Common myeloid progenitor, CD34-positive (primary cell): ENCODE measurements at regions not wholly inside any gene's neighbourhood (a gene's known extent, or its start where the extent isn't known, plus 50 kb on each side); places are given as distances from the start of the nearest gene placed in this dataset.

ENCODE experiments used
- CTCF ChIA-PET: fragments of 350-600 bp; sonication (Branson Sonifier 250); formaldehyde crosslinking; loops from one replicate; lab custom pipeline; 2021; ENCODE audit warnings: antibody characterized with exemption; lab: Charles Lee
- POLR2A ChIA-PET: fragments of 350-600 bp; sonication (Branson Sonifier 250); formaldehyde crosslinking; loops from one replicate; lab custom pipeline; 2021; ENCODE audit warnings: antibody characterized with exemption; lab: Charles Lee
- DNase-seq, 3 donors: peaks; one replicate each; pipeline versions ENCODE4 v3.0.0 to v3.0.0-alpha.2; 2013
- H3K27ac ChIP-seq, 2 experiments: 1 replicate in 1 of 2; 2 replicates in 1 of 2; pipeline ENCODE4 v1.7.0; 2013; ENCODE audit warnings: inconsistent platforms in 2 of 2, low read length in 2 of 2, mild to moderate bottlenecking in 2 of 2, low read depth in 1 of 2, moderate library complexity in 1 of 2; ENCODE audit not compliant: severe bottlenecking in 2 of 2, insufficient read depth in 1 of 2, poor library complexity in 1 of 2
- H3K27me3 ChIP-seq, 5 experiments: replicated peaks in 2 of 5; 1 replicate in 3 of 5; 2 replicates in 2 of 5; pipeline versions ENCODE4 v1.6.1 to v1.7.0; 2013; ENCODE audit warnings: low read length in 4 of 5, mild to moderate bottlenecking in 2 of 5, moderate library complexity in 2 of 5, inconsistent platforms in 1 of 5; ENCODE audit not compliant: insufficient read depth in 5 of 5, control insufficient read depth in 4 of 5
- H3K36me3 ChIP-seq, 4 experiments: 1 replicate in 2 of 4; 2 replicates in 2 of 4; pipeline versions ENCODE4 v1.6.1 to v1.7.0; 2013; ENCODE audit warnings: low read length in 3 of 4, control low read depth in 1 of 4, mild to moderate bottlenecking in 1 of 4; ENCODE audit not compliant: control insufficient read depth in 4 of 4, insufficient read depth in 4 of 4
- H3K4me1 ChIP-seq, 4 experiments: 1 replicate in 3 of 4; 2 replicates in 1 of 4; pipeline versions ENCODE4 v1.6.1 to v1.7.1; 2013; ENCODE audit warnings: low read length in 3 of 4, mild to moderate bottlenecking in 3 of 4, control low read depth in 1 of 4, inconsistent platforms in 1 of 4, moderate library complexity in 1 of 4; ENCODE audit not compliant: control insufficient read depth in 4 of 4, insufficient read depth in 4 of 4; ENCODE audit errors: control extremely low read depth in 1 of 4
- H3K4me3 ChIP-seq, 7 experiments: 1 replicate in 4 of 7; 2 replicates in 3 of 7; pipeline versions ENCODE4 v1.5.1 to v1.7.0; 2013; ENCODE audit warnings: mild to moderate bottlenecking in 7 of 7, low read length in 6 of 7, moderate library complexity in 6 of 7, inconsistent platforms in 2 of 7, low read depth in 2 of 7, control low read depth in 1 of 7; ENCODE audit not compliant: insufficient read depth in 4 of 7, control insufficient read depth in 1 of 7; ENCODE audit errors: extremely low read depth in 1 of 7
- H3K9me3 ChIP-seq, 5 experiments: 1 replicate in 4 of 5; 2 replicates in 1 of 5; pipeline versions ENCODE4 v1.6.1 to v1.7.1; 2013; ENCODE audit warnings: low read length in 4 of 5, mild to moderate bottlenecking in 2 of 5, inconsistent platforms in 1 of 5, low read depth in 1 of 5, moderate library complexity in 1 of 5; ENCODE audit not compliant: control insufficient read depth in 4 of 5, insufficient read depth in 2 of 5; ENCODE audit errors: control extremely low read depth in 1 of 5
- WGBS: methylation state at CpG from one replicate; pipeline ENCODE4 v1.1.5; 2013; ENCODE audit not compliant: insufficient coverage; 5-methylcytosine and 5-hydroxymethylcytosine counted together

DNA sequence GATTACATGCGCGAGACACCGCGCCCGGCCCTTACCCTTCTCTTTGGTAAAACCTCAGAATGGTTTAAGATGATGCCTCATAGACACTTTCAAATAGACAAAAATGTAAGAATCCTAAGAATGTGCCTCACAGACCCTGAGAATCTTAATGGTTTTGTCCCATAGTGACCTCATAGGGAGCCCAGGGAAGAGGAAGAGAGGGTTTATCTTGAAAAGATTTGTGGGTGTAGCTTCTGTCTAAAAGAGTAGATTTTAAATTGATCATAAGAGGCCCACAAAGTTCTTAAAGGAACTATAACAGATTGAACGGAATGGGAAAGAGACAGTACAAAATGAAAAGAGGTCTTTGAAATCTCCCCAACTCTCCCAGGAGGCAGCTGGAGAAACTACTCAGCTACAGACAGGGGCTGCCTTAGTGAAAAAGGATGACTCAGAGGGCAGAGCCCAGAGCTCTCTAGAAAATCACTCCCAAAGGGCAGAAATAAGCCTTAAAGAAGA is 220.6 kb downstream of the ADRA2A start:
- H3K9me3 ChIP-seq, result peaks cover 0 to 2% (median 0%) of the 10 kb centered on the region in 5 experiments
- WGBS, result 83% methylated on average over 1 of the region's 6 CpGs

DNA sequence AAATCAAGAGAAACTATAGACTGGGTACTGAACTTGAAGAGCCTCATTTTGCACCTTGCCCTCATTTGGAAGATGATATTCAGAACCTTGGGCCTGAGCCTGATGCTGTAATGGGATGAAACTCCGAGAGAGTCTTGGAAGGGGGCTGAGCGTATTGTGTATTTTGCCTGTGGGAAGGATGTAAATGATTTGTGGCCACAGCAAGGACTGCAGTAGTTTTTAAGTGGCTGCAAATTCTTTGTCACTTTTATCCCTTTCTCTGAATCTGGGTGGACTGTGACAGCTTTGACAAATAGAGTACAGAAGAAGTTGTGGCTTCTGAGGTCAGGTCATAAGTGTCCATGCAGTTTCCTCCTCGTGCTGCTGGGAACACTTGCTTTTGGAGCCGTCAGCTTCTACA is 221.2 kb downstream of the ADRA2A start:
- Histone ChIP-seq H3K9me3 (peaks cover 0 to 2% (median 0%) of the 10 kb centered on the region in 5 experiments), H3K4me3 (no peak overlapping the region), H3K27ac (no peak overlapping the region), H3K36me3 (no peaks in the 10 kb centered on the region), H3K4me1 (peaks cover 0 to 7% (median 2%) of the 10 kb centered on the region in 4 experiments), H3K27me3 (peaks cover 0 to 11% (median 3%) of the 10 kb centered on the region in 5 experiments)
- ChIA-PET CTCF (no interaction called here), POLR2A (no interaction called here)
- WGBS, result 0% methylated on average over 2 of the region's 4 CpGs
- peak in 2 of 3 donors; percentile 23 to 40 for DNase-seq

More for the DNA sequence above, 220.6 kb downstream of the ADRA2A start:
- ChIA-PET CTCF (no interaction called here), POLR2A (no interaction called here)
- Histone ChIP-seq H3K36me3 (no peaks in the 10 kb centered on the region), H3K4me3 (no peak overlapping the region), H3K27ac (no peak overlapping the region), H3K4me1 (peaks cover 0 to 7% (median 2%) of the 10 kb centered on the region in 4 experiments), H3K27me3 (peaks cover 0 to 11% (median 3%) of the 10 kb centered on the region in 5 experiments)
- DNase-seq, result no peak

DNA sequence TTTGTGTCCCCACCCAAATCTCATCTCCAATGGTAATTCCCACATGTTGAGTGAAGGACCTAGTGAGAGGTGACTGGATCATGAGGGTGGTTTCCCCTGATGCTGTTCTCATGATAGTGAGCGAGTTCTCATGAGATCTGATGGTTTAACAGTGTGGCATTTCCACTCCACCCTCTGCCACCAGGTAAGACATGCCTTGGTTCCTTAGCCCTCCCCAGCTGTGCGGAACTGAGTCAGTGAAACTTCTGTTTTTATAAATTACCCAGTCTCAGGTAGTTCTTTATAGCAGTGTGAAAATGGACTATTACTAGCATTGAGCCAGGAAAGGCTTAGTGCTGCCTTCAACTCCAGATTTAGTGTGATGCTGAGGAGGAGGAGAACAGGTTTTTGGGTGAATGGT is 222.2 kb downstream of the ADRA2A start:
- CTCF ChIA-PET, result no interaction called here
- no peak for DNase-seq
- Histone ChIP-seq H3K9me3 (peaks cover 0 to 2% (median 0%) of the 10 kb centered on the region in 5 experiments), H3K36me3 (no peaks in the 10 kb centered on the region), H3K4me3 (no peak overlapping the region), H3K27me3 (peaks cover 0 to 11% (median 3%) of the 10 kb centered on the region in 5 experiments), H3K27ac (no peak overlapping the region), H3K4me1 (peaks cover 0 to 7% (median 2%) of the 10 kb centered on the region in 4 experiments)
- WGBS, result no CpG with 5 or more reads among the region's 2 CpGs
- POLR2A ChIA-PET, result no interaction called here

DNA sequence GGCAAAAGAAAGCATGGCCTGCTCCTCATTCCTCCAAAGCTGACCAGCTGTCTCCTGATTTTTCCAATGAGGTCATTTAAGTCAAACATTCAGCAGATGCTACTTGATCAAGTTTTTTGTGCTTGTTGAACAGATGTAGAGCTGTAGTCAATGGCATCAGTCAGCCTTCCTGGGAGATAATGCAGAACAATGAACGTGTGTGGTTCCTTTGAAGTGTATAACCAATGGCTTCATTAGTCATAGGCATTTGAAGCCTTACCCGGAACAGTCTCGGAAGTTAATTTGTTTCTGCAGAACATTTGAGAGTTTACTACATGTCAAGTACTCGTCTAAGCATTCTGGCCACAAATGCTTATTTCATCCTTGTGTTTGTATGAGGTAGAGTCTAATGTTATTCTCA is 227.1 kb downstream of the ADRA2A start:
- Histone ChIP-seq H3K9me3 (peaks cover 0 to 2% (median 0%) of the 10 kb centered on the region in 5 experiments), H3K4me3 (no peak overlapping the region), H3K4me1 (no peaks in the 10 kb centered on the region), H3K27me3 (peaks cover 0 to 8% (median 0%) of the 10 kb centered on the region in 5 experiments), H3K36me3 (no peaks in the 10 kb centered on the region), H3K27ac (no peak overlapping the region)
- WGBS, result 93% methylated on average over 4 of the region's 4 CpGs
- CTCF ChIA-PET, result no interaction called here
- DNase-seq, result no peak
- POLR2A ChIA-PET, result interaction anchor here (0.7 kb wide), 2 partner anchors 244 to 286 kb away, joined by 5 to 7 read pairs; no protein-coding TSS in a partner anchor

DNA sequence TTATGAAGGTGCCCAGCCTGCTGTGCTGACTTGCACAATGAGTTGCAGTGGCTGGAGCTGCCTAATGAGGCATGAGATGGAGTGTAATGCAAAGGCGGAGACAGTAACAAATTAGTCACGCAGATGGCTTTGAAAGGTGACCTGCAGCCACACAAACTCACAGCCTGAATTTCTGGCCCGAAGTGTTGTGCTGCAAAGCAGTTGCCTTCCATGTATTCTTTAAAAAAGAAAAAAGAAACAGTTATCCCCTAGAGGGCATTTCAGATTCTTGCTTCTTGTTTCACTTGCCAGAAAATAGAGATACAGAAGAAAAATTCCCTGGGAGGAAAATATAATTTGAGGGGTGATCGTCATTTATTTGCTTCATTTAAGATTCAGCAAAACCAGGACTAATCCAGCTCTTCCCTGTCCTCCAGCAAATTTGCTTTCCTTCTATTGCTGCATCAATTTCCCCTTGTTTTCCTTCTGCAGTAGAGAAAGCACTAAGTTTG is 239.9 kb downstream of the ADRA2A start:
- DNase-seq, result no peak
- Histone ChIP-seq H3K27me3 (peaks cover 0 to 3% (median 0%) of the 10 kb centered on the region in 5 experiments), H3K27ac (no peak overlapping the region), H3K36me3 (no peaks in the 10 kb centered on the region), H3K4me1 (no peaks in the 10 kb centered on the region), H3K4me3 (no peak overlapping the region), H3K9me3 (peaks cover 0 to 4% (median 0%) of the 10 kb centered on the region in 5 experiments)
- ChIA-PET POLR2A (no interaction called here), CTCF (interaction anchor here (0.8 to 1.2 kb wide), 2 partner anchors 29 to 37 kb away, joined by 3 to 4 read pairs; no protein-coding TSS in a partner anchor)
- 86% methylated on average over 4 of the region's 4 CpGs for WGBS

DNA sequence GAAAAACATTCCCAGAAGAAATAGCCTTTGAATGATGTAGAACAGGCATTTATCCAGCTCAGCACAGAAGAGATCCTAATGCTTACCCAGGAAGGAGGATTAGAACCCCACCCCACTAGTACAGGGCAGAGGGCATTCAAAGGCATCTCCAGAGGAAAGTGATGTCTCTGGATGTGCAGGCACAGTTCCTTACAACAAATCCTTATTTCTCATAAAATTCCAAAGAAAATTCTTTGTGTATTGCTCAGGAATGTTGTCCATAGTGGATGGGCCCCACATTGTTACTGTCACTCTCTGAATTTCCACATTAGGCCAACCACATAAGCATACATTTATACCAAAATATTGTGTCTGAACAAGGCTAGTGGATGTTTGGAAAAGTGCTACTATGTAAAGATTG is 243.0 kb downstream of the ADRA2A start:
- H3K27ac ChIP-seq, result no peak overlapping the region
- CTCF ChIA-PET, result no interaction called here
- POLR2A ChIA-PET, result no interaction called here

DNA sequence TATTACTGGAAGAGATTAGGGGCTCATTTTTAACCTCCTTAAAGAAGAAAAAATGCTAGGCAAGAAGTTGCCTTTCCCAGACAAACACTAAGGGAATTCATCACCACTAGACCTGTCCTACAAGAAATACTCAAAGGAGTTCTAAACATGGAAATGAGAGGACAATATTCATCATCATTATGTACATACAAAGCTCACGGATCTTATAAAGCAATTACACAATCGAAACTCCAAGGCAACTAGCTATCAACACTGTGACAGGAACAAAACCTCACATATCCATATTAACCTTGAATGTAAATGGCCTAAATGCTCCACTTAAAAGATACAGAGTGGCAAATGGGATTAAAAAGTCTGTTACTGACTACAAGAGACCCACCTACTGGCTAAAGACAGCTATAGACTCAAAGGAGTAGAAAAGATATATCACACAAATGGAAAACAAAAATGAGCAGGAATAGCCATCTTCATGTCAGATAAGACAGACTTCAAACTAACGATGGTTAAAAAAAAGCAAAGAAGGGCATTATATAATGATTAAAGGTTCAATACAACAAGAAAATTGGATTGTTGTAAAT is 246.6 kb downstream of the ADRA2A start:
- Histone ChIP-seq H3K9me3 (no peaks in the 10 kb centered on the region), H3K4me3 (no peak overlapping the region), H3K27ac (no peak overlapping the region), H3K4me1 (no peaks in the 10 kb centered on the region), H3K36me3 (no peaks in the 10 kb centered on the region), H3K27me3 (no peaks in the 10 kb centered on the region)
- WGBS, result 83% methylated on average over 1 of the region's 3 CpGs
- peak in 1 of 3 donors; percentile 1 for DNase-seq
- ChIA-PET CTCF (no interaction called here), POLR2A (no interaction called here)

More for the DNA sequence above, 243.0 kb downstream of the ADRA2A start:
- Histone ChIP-seq H3K36me3 (no peaks in the 10 kb centered on the region), H3K4me1 (no peaks in the 10 kb centered on the region), H3K9me3 (no peaks in the 10 kb centered on the region), H3K27me3 (peaks cover 0 to 3% (median 0%) of the 10 kb centered on the region in 5 experiments), H3K4me3 (no peak overlapping the region)
- no peak for DNase-seq
